Endothelial cell of umbilical vein (primary cell): ENCODE measurements at regions not wholly inside any gene's neighbourhood (a gene's known extent, or its start where the extent isn't known, plus 50 kb on each side); places are given as distances from the start of the nearest gene placed in this dataset.

Source experiments
- BruUV-seq: library from RNA; stranded (reverse); fragments of 400-500 nt; replicated peaks from 2 replicates; lab custom pipeline; 2021; lab: Mats Ljungman, UMichigan
- CTCF ChIA-PET: fragments of 300-600, 350-600 bp; sonication (Branson Sonifier 250); formaldehyde crosslinking; loops from one replicate; lab custom pipeline; 2021; ENCODE audit warnings: antibody characterized with exemption, inconsistent platforms; lab: Charles Lee
- POLR2A ChIA-PET: fragments of 300-600, 350-600 bp; sonication (Branson Sonifier 250); formaldehyde crosslinking; loops from one replicate; lab custom pipeline; 2021; ENCODE audit warnings: antibody characterized with exemption, inconsistent platforms; lab: Charles Lee
- DNase-seq: peaks from one replicate; pipeline ENCODE4 v3.0.0-alpha.2; 2011; ENCODE audit warnings: low read depth, low spot score
- FAIRE-seq: peaks from 2 replicates; lab custom pipeline; 2011; peaks lifted over from hg19 to GRCh38; lab: Jason Lieb, UNC
- H2AFZ ChIP-seq: 2 replicates; pipeline ENCODE4 v1.6.0; 2012; ENCODE audit warnings: low read depth, low read length, control low read depth, inconsistent platforms
- H3K27ac ChIP-seq: 2 replicates; pipeline ENCODE4 v1.5.1; 2011; ENCODE audit warnings: low read depth, mild to moderate bottlenecking, control low read depth, low read length, moderate library complexity; ENCODE audit not compliant: insufficient read depth
- H3K27me3 ChIP-seq, 2 experiments: 2 replicates each; pipeline versions ENCODE4 v1.6.0 to v1.6.1; 2011; ENCODE audit warnings: low read length in 2 of 2, mixed read lengths in 1 of 2; ENCODE audit not compliant: control insufficient read depth in 2 of 2, insufficient read depth in 2 of 2
- H3K36me3 ChIP-seq, 2 experiments: 2 replicates in 1 of 2; 3 replicates in 1 of 2; pipeline ENCODE4 v1.5.1; 2011; ENCODE audit warnings: low read length in 2 of 2, mild to moderate bottlenecking in 1 of 2, moderate library complexity in 1 of 2; ENCODE audit not compliant: control insufficient read depth in 2 of 2, insufficient read depth in 2 of 2; ENCODE audit errors: extremely low read depth in 1 of 2
- H3K4me1 ChIP-seq: 3 replicates; pipeline ENCODE4 v1.5.1; 2011; ENCODE audit warnings: mild to moderate bottlenecking, low read length; ENCODE audit not compliant: control insufficient read depth, insufficient read depth; ENCODE audit errors: extremely low read depth
- H3K4me2 ChIP-seq: 2 replicates; pipeline ENCODE4 v1.6.1; 2011; ENCODE audit warnings: low read length, control low read depth, mixed read lengths; ENCODE audit not compliant: insufficient read depth
- H3K4me3 ChIP-seq, 3 experiments: fragments of 200-600 bp in 1 of 3; sonication (generic), shearing (Covaris generic) in 1 of 3; replicated peaks in 1 of 3; 2 replicates each; pipeline ENCODE4 v1.5.1; 2011 to 2016; ENCODE audit warnings: control low read depth in 3 of 3, low read length in 3 of 3, mild to moderate bottlenecking in 2 of 3, inconsistent platforms in 1 of 3, low read depth in 1 of 3, moderate library complexity in 1 of 3; ENCODE audit not compliant: insufficient read depth in 1 of 3
- H3K79me2 ChIP-seq: 2 replicates; pipeline ENCODE4 v1.6.0; 2012; ENCODE audit warnings: low read length, inconsistent platforms; ENCODE audit not compliant: control insufficient read depth, insufficient read depth
- H3K9ac ChIP-seq: replicated peaks from 2 replicates; pipeline ENCODE3; 2011; ENCODE audit warnings: low read length, control low read depth; ENCODE audit not compliant: insufficient read depth; ENCODE audit errors: extremely low read depth
- H3K9me1 ChIP-seq: replicated peaks from 3 replicates; pipeline ENCODE4 v1.6.0; 2011; ENCODE audit warnings: mild to moderate bottlenecking, low read length; ENCODE audit not compliant: control insufficient read depth, insufficient read depth; ENCODE audit errors: extremely low read depth
- H3K9me3 ChIP-seq: replicated peaks from 2 replicates; pipeline ENCODE4 v1.5.1; 2012; ENCODE audit warnings: low read length, inconsistent platforms; ENCODE audit not compliant: control insufficient read depth, insufficient read depth
- H4K20me1 ChIP-seq: replicated peaks from 2 replicates; pipeline ENCODE3; 2011; ENCODE audit warnings: mild to moderate bottlenecking, low read length; ENCODE audit not compliant: control insufficient read depth, insufficient read depth; ENCODE audit errors: extremely low read depth
- EZH2 ChIP-seq: IDR thresholded peaks from 2 replicates; pipeline ENCODE4 v1.6.1; 2012; ENCODE audit warnings: borderline replicate concordance, low read depth, mild to moderate bottlenecking, moderate library complexity, low read length, inconsistent platforms; ENCODE audit not compliant: severe bottlenecking
- FOS ChIP-seq: IDR thresholded peaks from 2 replicates; pipeline ENCODE4 v1.6.1; 2011; ENCODE audit warnings: mild to moderate bottlenecking, low read length, moderate library complexity, borderline replicate concordance; ENCODE audit not compliant: insufficient read depth
- GATA2 ChIP-seq: IDR thresholded peaks from 2 replicates; pipeline ENCODE4 v1.7.0; 2011; ENCODE audit warnings: low read depth, mild to moderate bottlenecking, moderate library complexity, mixed read lengths, low read length; ENCODE audit not compliant: insufficient read length, insufficient read depth
- JUN ChIP-seq: IDR thresholded peaks from 2 replicates; pipeline ENCODE4 v1.6.1; 2011; ENCODE audit warnings: borderline replicate concordance, low read depth; ENCODE audit not compliant: insufficient read length, insufficient read depth
- MYC ChIP-seq: IDR thresholded peaks from one replicate; pipeline ENCODE4 v1.6.1; 2011; ENCODE audit warnings: mild to moderate bottlenecking, low read depth, low read length
- POLR2A ChIP-seq: IDR thresholded peaks from 2 replicates; pipeline ENCODE4 v1.6.1; 2012; ENCODE audit warnings: low read depth, mild to moderate bottlenecking, control low read depth, low read length
- POLR2AphosphoS5 ChIP-seq: IDR thresholded peaks from 2 replicates; pipeline ENCODE4 v1.6.1; 2012; ENCODE audit warnings: low read depth, mild to moderate bottlenecking, control low read depth, low read length, moderate library complexity; ENCODE audit not compliant: insufficient read depth
- dilution Hi-C: fragments of 300-500 bp; cut with MboI; formaldehyde crosslinking; loops from one replicate; pipeline ENCODE4 v1.15.0; 2019; ENCODE audit warnings: low sequenced_read_pairs; ENCODE audit not compliant: extremely low pct_ligation_motif_present
- intact Hi-C: fragments of 100-400 bp; cut with micrococcal nuclease; formaldehyde crosslinking; loops from one replicate; pipeline ENCODE4 v1.10.0; 2022
- TF ChIP-seq, protein P1 (sequence below): IDR thresholded peaks from 2 replicates; pipeline ENCODE4 v1.6.1; 2011; ENCODE audit not compliant: insufficient read depth, insufficient read length
- TF ChIP-seq, protein P2 (sequence below), 2 donors: IDR thresholded peaks; 1 replicate in 1 of 2; 2 replicates in 1 of 2; pipeline ENCODE4 v1.5.1; 2011; ENCODE audit warnings: low read length in 2 of 2, mild to moderate bottlenecking in 2 of 2, moderate library complexity in 2 of 2, control low read depth in 1 of 2, inconsistent platforms in 1 of 2, low read depth in 1 of 2; ENCODE audit not compliant: insufficient read depth in 1 of 2; ENCODE audit errors: extremely low read depth in 1 of 2

DNA sequence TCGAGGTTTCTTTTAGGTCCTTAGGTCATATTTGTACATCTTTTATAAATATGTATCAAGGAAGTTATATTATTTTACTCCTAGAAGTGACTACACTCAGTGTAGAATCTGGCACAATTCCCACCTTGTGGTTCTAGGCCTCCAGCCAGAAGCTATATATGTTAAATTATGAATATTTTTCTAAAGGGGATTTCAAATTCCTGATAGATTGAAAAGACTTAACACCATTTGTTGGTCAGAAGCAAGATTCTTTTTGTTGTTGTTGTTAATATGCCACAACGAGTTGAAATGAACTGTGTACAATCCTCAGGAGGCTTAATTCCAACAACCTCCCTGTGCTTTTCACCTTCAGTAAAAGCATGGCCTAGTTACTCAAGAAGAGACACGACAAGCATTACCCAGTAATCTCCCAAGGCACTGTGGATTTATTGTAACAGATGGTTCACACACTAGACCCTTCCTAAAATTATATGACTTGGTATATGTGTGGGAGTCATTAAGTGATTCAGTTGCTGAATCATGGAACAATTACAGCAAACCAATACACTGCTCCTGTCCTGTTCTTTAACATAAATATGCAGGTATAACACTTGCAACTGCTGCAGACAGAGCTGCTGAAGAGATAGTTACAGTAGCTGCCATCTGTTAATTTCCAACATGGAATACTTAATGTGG lies 964.4 kb upstream of the GOT2 start:
- no peaks in the 10 kb centered on the region for H3K9me1 ChIP-seq
- no peak overlapping the region for H3K4me2 ChIP-seq
- no peak overlapping the region for H2AFZ ChIP-seq
- no peaks in the 10 kb centered on the region for H3K79me2 ChIP-seq
- FAIRE-seq: no peak
- ChIA-PET CTCF (interaction anchor here (0.5 kb wide), 1 partner anchor 344 kb away, joined by 3 read pairs; no protein-coding TSS in a partner anchor), POLR2A (no interaction called here)
- intact Hi-C loops: no loop called here
- no peaks in the 10 kb centered on the region for H3K9me3 ChIP-seq
- TF ChIP-seq POLR2A (no peak), POLR2AphosphoS5 (no peak), JUN (no peak), GATA2 (no peak), FOS (no peak), EZH2 (no peak), MYC (no peak)
- TF ChIP-seq, protein P1, sequence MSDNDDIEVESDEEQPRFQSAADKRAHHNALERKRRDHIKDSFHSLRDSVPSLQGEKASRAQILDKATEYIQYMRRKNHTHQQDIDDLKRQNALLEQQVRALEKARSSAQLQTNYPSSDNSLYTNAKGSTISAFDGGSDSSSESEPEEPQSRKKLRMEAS: no peak
- TF ChIP-seq, protein P2, sequence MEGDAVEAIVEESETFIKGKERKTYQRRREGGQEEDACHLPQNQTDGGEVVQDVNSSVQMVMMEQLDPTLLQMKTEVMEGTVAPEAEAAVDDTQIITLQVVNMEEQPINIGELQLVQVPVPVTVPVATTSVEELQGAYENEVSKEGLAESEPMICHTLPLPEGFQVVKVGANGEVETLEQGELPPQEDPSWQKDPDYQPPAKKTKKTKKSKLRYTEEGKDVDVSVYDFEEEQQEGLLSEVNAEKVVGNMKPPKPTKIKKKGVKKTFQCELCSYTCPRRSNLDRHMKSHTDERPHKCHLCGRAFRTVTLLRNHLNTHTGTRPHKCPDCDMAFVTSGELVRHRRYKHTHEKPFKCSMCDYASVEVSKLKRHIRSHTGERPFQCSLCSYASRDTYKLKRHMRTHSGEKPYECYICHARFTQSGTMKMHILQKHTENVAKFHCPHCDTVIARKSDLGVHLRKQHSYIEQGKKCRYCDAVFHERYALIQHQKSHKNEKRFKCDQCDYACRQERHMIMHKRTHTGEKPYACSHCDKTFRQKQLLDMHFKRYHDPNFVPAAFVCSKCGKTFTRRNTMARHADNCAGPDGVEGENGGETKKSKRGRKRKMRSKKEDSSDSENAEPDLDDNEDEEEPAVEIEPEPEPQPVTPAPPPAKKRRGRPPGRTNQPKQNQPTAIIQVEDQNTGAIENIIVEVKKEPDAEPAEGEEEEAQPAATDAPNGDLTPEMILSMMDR (IDR thresholded peaks at IDR 0.05; ENCODE audit: extremely low read depth in 1 of 2, insufficient read depth in 1 of 2, low read depth in 1 of 2, low read length in 2 of 2): no peak
- BruUV-seq: no TSS peak
- H3K4me3 ChIP-seq: no peak overlapping the region
- no peak overlapping the region for H3K9ac ChIP-seq
- no peaks in the 10 kb centered on the region for H4K20me1 ChIP-seq
- H3K27ac ChIP-seq: no peak overlapping the region
- peaks cover 0 to under 1% of the 10 kb centered on the region in 2 experiments for H3K27me3 ChIP-seq
- H3K36me3 ChIP-seq: no peaks in the 10 kb centered on the region
- no peaks in the 10 kb centered on the region for H3K4me1 ChIP-seq
- dilution Hi-C loops: no loop called here
- DNase-seq: peak; percentile 6
